HG03575 (cell line): ENCODE measurements at regions not wholly inside any gene's neighbourhood (a gene's known extent, or its start where the extent isn't known, plus 50 kb on each side); places are given as distances from the start of the nearest gene placed in this dataset.

Source experiments
- ATAC-seq: cut with Tn5 transposase; IDR thresholded peaks from one replicate; pipeline ENCODE4 v1.9.1; 2021; ENCODE audit not compliant: unreplicated experiment, insufficient number of reproducible peaks, low FRiP score; ENCODE audit errors: extremely low read depth

DNA sequence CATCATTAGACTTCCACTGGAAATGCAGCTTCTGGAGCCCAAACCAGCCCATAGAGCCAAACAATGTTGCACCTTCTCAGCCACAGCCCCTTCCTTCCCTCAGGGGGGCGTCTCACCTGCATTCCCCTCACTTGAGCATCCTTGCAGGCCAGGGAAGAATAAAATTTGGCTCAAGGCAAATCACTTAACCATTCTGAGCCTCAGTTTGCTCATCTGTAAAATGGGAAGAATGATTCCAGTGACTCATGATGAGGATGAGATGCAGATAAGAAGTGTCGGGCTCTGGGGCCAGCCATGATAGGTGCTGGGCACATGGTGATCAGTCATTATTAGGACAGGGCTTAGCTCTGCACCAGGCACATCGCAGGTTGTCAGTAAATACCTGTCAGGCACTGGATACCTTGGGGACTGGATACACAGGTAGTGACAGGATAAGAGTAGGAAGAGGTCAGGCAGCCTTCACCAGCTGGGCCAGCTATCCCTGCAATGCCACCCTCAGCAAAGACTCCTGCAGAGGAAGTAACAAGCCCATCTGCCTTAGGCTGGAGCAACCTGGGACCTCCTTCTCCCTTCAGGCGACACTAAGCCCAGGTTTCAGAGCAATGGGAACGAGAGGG, 208.0 kb upstream of the TNRC6C start:
- no peak for ATAC-seq

DNA sequence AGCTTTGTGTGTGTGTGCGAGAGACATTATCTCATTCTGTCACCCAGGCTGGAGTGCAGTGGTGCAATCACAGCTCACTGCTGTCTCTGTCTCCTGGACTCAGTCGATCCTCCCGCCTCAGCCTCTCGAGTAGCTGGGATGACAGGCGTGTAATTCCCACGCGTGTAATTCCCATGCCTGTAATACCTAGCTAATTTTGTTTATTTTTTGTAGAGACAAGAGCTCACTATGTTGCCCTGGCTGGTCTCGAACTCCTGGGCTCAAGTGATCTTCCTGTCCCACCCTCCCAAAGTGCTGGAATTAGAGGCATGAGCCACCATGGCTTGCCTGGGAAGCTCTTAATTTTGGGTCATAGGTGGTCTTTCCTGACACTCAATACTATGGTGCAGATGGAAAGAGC, 205.3 kb upstream of the TNRC6C start:
- no peak for ATAC-seq

DNA sequence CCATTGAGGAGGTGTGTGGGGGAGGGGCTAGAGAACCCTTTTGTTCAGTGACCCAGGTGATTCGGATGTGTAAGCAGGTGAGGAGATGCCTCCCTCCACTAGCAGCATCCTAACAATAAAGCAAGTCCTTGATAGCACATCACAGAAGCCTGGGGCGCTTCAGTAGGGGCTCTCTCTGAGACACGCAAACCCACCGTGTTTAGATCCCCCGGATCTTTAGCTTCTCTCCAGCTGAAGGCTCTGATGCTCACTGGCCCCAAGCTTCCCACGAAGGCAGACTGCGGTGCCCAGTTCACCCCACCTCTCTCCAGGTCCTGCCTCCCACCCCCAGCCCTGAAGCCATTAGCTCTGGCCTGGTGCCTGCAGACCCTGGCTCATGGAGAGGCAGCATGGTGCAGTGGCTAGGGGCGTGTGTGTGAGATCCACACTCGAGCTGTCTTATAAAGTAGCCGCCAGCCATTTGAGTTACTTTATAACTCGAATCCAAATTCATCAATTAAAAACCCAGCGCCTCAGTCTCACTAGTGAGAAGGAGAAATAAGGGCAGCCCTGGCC, 204.7 kb upstream of the TNRC6C start:
- no peak for ATAC-seq

DNA sequence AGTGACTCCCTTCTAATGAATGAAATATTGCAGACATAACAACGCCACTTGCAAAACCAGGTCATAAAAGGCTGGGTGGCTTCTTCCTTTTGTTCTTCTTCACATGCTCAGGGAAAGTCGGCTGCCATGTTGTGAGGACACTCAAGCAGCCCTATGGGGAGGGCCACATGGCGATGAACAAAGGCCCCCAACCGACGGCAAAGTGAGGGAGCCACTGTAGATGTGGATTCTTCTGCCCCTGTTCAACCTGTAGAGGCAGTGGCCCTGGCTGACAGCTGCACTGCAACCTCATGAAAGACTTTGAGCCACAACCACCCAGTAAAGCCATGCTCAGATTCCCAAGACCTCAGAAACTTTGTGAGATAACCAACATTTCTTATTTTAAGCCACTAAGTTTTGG, 203.5 kb upstream of the TNRC6C start:
- ATAC-seq = no peak

DNA sequence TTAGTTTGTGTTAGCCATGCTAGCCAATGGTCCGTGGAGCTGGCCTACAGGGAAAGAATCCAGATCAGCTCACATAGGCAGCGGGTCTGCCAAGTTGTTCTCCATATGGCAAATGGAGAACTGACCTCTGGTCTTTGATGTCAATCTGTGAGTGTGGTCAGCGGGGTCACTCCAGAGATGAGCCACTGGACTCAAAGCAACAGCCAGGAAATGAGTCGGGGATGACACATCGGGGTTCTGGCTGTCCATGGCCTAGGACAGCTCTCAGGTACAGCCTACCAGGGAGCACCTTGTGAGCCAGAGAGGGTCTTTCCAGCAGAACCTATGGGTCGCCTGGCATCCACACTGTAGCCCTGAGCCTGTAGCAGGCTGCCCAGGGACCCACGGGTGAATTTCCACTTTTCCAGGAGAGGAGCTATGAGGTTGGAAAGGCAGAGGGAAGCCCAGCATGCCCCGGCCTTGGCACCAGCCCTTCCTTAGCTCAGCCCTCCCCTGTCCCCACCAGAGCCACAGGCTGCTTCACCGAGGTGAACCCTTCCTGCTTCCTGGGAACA, 203.0 kb upstream of the TNRC6C start:
- no peak for ATAC-seq

DNA sequence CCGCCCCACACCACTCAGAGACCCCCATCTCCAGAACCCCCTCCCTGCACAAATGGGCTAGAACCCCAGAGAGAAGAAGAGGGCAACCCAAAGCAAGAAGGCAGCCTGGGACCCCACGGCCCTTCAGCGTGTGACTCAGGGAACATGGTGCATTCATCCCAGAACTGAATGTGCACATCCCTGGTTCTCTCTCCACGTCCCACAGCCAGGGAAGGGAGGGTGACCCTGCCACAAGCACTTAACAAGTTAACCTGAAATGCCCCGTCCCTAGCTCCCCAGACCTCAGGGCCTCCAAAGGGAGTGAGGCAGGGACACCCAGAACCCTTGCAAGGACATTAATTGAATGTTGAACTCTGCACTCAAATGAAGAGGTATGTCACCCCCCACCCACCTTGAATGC, 202.5 kb upstream of the TNRC6C start:
- ATAC-seq = no peak

DNA sequence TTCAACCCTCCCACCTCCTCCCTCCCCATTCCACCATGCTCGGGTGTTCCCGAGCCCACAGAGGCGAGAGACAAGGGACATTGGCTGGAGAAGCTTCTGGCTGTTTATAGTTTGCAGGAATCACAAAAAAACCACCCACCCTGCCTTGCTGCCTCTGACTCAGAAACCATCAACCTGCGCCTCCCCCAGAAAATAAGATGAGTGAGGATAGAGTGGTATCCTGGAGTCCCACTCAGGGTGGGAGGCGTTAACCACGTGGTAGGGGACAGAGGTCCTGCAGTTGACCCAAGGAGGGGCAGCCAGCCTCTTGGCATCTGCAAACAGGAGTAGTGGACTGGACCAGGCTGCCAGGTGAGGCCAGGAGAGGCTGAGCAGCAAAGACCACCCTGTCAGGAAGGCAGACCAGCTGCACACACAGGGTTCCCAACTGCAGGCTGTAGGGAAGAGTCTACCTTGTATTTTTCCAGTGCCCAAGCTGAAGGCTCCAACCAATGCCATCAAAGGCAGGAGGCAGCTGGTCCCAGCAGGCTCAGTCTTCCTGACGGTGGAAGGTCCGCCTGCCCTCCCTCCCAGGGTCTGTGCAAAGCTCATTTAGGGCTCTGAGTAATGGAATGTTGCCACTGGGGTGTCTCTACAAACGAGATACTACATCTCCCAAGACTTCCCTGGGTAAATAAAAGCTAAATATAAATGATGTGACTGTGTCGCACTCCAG, 201.5 kb upstream of the TNRC6C start:
- ATAC-seq = no peak

DNA sequence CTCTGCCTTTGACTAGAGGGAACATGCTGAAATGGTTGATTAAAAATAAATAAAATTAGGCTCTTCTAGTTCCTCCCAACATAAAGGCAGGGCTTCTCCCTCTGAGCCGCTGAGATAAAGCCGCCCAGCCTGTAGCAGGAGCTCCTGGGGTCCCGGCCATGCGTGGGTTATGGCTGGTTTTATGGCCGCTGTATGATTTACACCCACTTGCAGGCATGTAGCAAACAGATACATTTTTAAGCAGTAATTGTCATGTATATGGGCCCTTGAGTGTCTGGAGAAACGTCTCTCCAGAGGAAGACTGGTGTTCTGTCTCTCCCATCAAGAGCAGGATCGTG, 201.0 kb upstream of the TNRC6C start:
- no peak for ATAC-seq

DNA sequence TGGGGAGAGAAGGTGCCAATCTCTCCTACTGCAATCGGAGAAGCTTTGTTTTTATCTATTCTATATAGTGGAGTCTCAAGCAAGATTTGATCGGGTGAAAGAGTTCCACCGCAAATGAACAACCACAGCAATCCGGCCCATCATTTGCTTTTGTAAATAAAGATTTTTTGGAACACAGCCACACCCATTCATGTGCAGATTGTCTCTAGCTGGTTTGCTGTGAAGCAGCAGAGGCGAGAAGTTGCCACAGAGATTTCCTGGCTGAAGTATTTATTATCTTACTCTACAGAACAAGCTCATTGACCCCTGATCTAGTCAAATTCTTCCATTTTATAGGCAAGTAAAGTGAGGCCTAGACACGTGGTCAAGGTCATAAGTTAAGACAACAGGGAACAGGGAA, 195.5 kb upstream of the TNRC6C start:
- ATAC-seq = no peak

DNA sequence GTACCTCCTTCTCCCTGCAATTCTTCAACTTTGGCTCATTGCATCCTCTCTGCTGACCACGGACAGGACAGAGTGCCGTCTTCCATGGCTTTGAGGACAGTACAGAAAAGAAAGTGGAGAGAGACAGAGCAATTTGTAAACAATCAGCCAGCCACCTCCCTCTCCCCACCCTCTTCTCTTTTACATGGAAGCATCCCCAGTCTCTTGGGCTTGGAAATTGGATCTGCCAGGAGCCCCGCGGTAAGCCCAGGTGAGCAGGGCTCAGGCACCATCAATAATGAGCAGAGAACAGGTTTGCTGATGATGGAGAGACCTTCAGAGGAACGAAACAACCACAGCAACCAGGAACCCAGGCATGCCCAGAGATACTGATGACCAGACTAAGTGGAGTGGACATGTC, 194.9 kb upstream of the TNRC6C start:
- no peak for ATAC-seq

DNA sequence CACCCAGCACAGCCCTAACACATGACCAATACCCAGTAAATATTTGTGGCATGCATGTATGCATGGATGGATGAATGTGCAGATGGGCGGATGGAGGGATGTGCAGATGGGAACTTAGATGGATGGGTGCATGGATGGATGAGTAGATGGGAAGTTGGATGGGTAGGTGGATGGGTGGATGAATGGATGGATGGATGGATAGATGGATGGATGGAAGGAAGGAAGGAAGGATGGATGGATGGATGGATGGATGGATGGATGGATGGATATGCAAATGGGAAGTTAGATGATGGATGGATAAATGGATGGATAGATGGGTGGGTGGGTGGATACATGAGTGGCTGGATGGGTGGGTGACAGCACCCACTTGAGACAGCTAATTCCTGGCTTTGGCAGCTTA, 193.2 kb upstream of the TNRC6C start:
- ATAC-seq = no peak

DNA sequence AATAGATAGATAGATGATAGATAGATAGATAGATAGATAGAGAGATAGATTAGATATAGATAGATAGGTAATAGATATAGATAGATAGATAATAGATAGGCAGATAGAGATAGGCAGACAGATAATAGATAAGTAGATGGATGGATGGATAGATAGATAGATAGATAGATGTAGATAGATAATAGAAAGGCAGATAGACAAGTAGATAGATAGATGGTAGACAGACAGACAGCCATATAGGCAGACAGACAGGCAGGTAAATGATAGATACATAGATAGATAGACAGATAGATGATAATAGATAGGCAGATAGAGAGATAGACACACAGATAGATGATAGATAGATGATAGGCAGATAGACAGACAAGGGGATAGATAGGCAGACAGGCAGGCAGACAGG, 191.4 kb upstream of the TNRC6C start:
- ATAC-seq = no peak

DNA sequence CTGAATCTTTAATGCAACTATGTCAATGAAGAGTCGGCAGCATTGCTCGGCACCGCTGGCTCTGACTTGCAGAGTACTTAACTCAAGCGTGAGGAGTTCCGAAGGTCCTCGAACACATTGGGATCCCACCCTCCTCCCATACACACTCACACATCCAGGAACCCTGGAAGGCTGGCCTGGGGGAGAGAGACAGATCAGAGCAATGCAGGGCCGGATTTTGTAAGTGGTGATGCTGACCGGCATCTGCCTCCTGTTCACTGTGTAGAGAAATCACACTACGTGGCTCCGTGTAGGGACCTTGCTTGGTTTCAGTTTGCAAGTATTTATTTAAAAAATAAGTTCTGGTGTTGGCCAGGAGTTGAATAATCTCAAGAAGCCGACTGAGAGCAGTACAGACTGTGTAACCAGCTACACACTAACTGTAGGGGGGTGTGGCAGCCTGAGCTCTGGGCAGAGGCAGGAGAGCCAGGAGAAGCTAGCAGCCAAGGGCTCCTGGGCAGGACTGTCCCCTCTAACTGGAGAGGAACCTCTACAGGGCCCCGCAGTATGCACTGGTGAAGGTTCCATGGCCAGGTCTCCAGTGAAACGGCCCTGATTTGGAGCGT, 190.2 kb upstream of the TNRC6C start:
- ATAC-seq = no peak

DNA sequence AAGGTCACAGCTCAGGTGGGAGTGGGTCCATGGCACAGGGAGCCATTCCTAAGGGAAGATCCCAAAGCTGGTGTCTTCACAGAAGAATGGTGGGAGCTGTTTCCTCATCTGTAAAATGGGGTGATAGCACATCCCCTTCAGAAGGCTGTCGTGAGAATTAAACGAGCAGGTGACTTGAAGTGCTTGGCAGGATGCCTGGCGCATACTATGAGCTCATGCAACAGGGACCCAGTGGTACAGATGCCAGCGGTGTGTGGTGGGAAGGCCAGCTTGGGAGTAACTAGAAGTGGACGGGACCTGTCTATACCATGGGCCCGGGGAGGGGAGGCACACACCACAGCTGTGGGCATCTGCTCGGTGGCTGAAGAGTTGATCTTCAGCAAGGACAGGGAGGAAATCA, 189.3 kb upstream of the TNRC6C start:
- no peak for ATAC-seq

DNA sequence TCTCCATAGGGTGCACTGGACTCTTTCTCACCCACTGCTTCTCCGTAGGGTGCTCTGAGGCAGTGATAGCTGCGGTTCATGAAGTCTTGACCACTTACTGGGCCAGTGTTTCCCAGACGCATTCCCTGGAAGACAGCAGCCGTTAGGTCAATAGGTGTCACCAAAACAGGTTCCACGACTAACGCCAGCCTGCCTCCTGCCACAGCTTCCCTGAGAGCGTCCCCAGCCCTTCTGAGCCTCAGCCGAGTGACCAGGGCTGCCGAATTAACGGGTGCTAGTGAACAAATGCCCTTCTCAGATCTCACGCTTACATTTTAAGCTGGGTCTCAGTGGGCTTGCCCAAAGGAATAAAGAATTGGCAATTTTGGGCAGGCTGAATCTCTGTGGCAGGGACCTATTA, 188.7 kb upstream of the TNRC6C start:
- no peak for ATAC-seq

DNA sequence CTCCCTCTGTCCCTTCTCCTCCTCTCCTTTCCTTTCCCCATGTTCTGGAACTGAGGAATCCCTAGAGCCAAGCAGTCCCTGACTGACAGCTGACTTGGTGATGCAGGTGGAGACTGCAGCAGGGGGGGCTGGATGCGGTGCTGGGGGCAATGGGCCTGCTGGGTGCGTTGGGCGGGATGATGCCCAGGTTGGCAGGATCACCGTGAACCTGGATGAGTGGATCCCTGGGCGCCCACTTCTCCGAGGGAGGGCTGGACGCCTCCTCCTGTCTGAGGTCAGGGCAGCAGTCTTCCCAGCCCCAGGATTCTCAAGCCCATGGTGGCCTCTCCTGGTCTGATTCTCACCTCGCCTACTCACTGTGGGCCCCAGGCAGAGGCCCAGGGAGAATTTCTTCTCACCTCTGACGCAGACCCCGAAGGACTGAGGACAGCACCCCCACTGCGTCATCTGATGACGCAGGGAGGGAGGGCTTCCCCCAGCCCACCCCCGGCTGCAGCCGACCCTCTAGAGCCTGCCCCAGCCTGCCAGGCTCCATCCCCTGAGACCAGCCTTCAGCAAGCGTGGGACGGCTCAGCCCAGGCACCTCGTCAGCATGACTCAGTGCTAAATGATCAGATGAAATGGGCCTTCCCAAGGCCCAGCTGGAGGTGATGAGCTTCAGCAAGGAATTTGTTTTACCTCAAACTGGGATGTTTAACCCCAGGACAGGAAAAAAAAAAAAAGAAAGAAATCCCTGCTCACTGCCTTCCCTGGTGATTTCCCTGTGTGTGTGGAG, 188.0 kb upstream of the TNRC6C start:
- ATAC-seq = no peak

DNA sequence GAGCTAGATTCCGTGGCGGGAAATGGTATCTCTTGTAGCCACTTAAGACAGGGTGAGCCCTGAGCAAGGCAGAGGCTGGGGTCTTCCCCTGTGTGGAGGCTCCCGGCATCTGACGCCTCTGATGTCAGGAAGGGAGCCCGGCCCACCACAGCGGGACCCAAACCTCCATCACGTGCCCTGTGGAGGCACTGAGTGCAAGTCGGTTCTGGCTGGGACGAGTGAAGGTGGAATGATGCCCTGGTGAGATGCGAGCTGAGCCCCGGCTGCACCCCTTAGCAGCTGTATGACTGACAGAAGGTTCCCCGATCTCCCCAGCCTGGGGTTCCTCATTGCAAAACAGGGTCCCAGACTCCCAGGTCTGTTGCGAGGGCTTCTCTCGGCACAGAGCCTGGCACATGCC, 187.4 kb upstream of the TNRC6C start:
- no peak for ATAC-seq

DNA sequence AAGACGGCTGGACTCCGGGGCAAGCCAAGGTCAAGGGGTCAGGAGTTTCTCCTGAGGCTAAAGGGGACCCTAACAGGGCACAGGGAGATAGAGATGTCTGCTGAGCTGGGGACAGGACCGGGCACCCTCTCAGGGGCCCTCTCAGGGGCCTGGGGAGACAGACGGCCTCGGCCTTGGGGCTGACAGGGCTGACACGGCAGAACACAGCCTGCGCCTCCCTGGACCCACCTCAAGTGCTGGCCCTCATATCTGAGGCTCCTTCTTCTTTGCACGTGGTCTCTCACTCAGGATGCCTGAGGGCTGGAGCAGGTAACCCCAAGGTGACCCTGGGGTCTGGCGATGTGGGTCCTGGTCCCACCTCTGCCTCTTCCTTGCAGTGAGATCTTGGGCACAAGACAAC, 186.9 kb upstream of the TNRC6C start:
- ATAC-seq = no peak

DNA sequence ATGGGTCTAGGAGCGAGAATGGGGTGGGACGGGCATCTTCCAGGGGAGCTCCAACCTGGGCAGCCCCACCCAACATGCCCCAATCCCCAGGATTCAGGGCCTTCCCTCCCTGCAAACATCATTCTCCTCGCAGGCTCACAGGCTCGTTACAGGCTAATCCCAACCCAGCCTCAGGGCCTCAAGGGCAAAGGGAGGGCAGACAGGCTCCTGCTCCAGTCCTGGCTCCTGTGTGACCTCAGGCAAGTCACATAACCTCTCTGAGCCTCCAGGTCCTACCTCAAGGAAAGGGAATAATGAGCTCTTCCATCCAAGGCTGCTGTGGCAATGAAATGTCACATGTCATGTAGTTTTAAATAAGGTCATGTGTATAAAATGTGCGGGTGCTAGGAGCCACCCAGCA, 186.5 kb upstream of the TNRC6C start:
- no peak for ATAC-seq
